HCT116 (cell line): ENCODE measurements at regions not wholly inside any gene's neighbourhood (a gene's known extent, or its start where the extent isn't known, plus 50 kb on each side); places are given as distances from the start of the nearest gene placed in this dataset.

Experiments used
- ATAC-seq: fragments of 200-7000 bp; cut with Tn5 transposase; 2 replicates; pipeline ENCODE4 v1.9.1; 2020; ENCODE audit warnings: mild to moderate bottlenecking, moderate library complexity
- BruUV-seq: library from RNA; stranded (reverse); fragments of 400-500 nt; replicated peaks from 2 replicates; lab custom pipeline; 2021; lab: Mats Ljungman, UMichigan
- CTCF ChIA-PET: fragments of 300-600 bp; sonication (Branson Sonifier 250); formaldehyde crosslinking; loops from one replicate; lab custom pipeline; 2021; ENCODE audit warnings: antibody characterized with exemption; lab: Charles Lee
- POLR2A ChIA-PET: fragments of 300-600, 350-600 bp; sonication (Branson Sonifier 250); formaldehyde crosslinking; loops from one replicate; lab custom pipeline; 2021; ENCODE audit warnings: antibody characterized with exemption; lab: Charles Lee
- RAD21 ChIA-PET, 2 experiments: fragments of 300-600 bp; sonication (Branson Sonifier 250); formaldehyde crosslinking; loops; one replicate each; lab custom pipeline; 2023; ENCODE audit warnings: low total read pairs in 2 of 2; ENCODE audit not compliant: uncharacterized antibody in 2 of 2, unreplicated experiment in 2 of 2, low non-redundant PET in 1 of 2; lab: Charles Lee
- DNase-seq: peaks from one replicate; pipeline ENCODE4 v3.0.0-alpha.2; 2010; ENCODE audit warnings: low read depth, low spot score
- H2AFZ ChIP-seq: fragments of 200-600 bp; shearing (Covaris generic), sonication (generic); 2 replicates; pipeline ENCODE4 v1.6.1; 2017; ENCODE audit warnings: low read depth, mixed run types, mixed read lengths, antibody characterized with exemption, low read length; ENCODE audit not compliant: poor library complexity, severe bottlenecking
- H3K27ac ChIP-seq: 2 replicates; pipeline ENCODE4 v1.5.1; 2012; ENCODE audit warnings: low read depth, low read length
- H3K27me3 ChIP-seq: fragments of 200-600 bp; sonication (generic); 2 replicates; pipeline ENCODE4 v1.6.1; 2016; ENCODE audit warnings: mixed run types, low read length, mixed read lengths; ENCODE audit not compliant: insufficient read depth
- H3K36me3 ChIP-seq, 2 experiments: fragments of 200-500 bp in 1 of 2; fragments of 200-600 bp in 1 of 2; sonication (Bioruptor generic) in 1 of 2; sonication (generic) in 1 of 2; 2 replicates each; pipeline versions ENCODE4 v1.5.1 to v1.6.1; 2014 to 2016; ENCODE audit warnings: low read length in 2 of 2, inconsistent platforms in 1 of 2, mixed read lengths in 1 of 2, mixed run types in 1 of 2; ENCODE audit not compliant: insufficient read depth in 2 of 2, control insufficient read depth in 1 of 2
- H3K4me1 ChIP-seq, 2 experiments: fragments of 200-600 bp in 1 of 2; sonication (generic) in 1 of 2; 2 replicates each; pipeline versions ENCODE4 v1.5.1 to v1.6.1; 2012 to 2017; ENCODE audit warnings: low read length in 2 of 2, inconsistent platforms in 1 of 2, mild to moderate bottlenecking in 1 of 2, mixed read lengths in 1 of 2, mixed run types in 1 of 2, moderate library complexity in 1 of 2; ENCODE audit not compliant: insufficient read depth in 2 of 2, control insufficient read depth in 1 of 2
- H3K4me2 ChIP-seq: fragments of 200-600 bp; sonication (generic); 2 replicates; pipeline ENCODE4 v1.6.1; 2017; ENCODE audit warnings: mixed run types, low read length, mixed read lengths
- H3K4me3 ChIP-seq, 2 experiments: fragments of 200-600 bp in 1 of 2; sonication (generic) in 1 of 2; replicated peaks in 1 of 2; 2 replicates each; pipeline ENCODE4 v1.5.1; 2011 to 2016; ENCODE audit warnings: low read length in 2 of 2, control low read depth in 1 of 2, low read depth in 1 of 2, mild to moderate bottlenecking in 1 of 2, mixed read lengths in 1 of 2, mixed run types in 1 of 2
- H3K79me2 ChIP-seq: fragments of 200-600 bp; sonication (generic); 2 replicates; pipeline ENCODE4 v1.6.1; 2017; ENCODE audit warnings: mild to moderate bottlenecking, mixed run types, low read length, moderate library complexity, mixed read lengths; ENCODE audit not compliant: insufficient read depth
- H3K9ac ChIP-seq: fragments of 200-600 bp; sonication (generic); 2 replicates; pipeline ENCODE4 v1.6.1; 2016; ENCODE audit warnings: low read length, mixed read lengths
- H3K9me2 ChIP-seq: fragments of 200-600 bp; sonication (generic), shearing (Covaris generic); 2 replicates; pipeline ENCODE4 v1.6.1; 2017; ENCODE audit warnings: mixed run types, mild to moderate bottlenecking, moderate library complexity; ENCODE audit not compliant: insufficient read depth
- H3K9me3 ChIP-seq, 2 experiments: fragments of 200-500 bp in 1 of 2; fragments of 200-600 bp in 1 of 2; sonication (Bioruptor generic) in 1 of 2; sonication (generic) in 1 of 2; 2 replicates each; pipeline ENCODE4 v1.6.1; 2014 to 2017; ENCODE audit warnings: low read length in 2 of 2, mixed read lengths in 2 of 2, inconsistent platforms in 1 of 2, low read depth in 1 of 2, mild to moderate bottlenecking in 1 of 2, mixed run types in 1 of 2, moderate library complexity in 1 of 2; ENCODE audit not compliant: control insufficient read depth in 1 of 2, insufficient read depth in 1 of 2
- H4K20me1 ChIP-seq: fragments of 200-600 bp; sonication (generic), shearing (Covaris generic); 2 replicates; pipeline ENCODE4 v1.6.1; 2017; ENCODE audit warnings: mixed run types, mild to moderate bottlenecking, moderate library complexity; ENCODE audit not compliant: insufficient read depth
- CEBPB ChIP-seq: IDR thresholded peaks from 2 replicates; pipeline ENCODE4 v1.6.1; 2012; ENCODE audit warnings: low read depth
- CTCF ChIP-seq, 3 experiments: fragments of 200-600 bp in 1 of 3; sonication (generic) in 1 of 3; IDR thresholded peaks in 2 of 3; conservative IDR thresholded peaks in 1 of 3; 2 replicates each; pipeline ENCODE4 v1.5.1; 2012 to 2017; ENCODE audit warnings: low read depth in 2 of 3, low read length in 2 of 3, antibody characterized with exemption in 1 of 3, borderline replicate concordance in 1 of 3, control low read depth in 1 of 3, mild to moderate bottlenecking in 1 of 3, mixed read lengths in 1 of 3, mixed run types in 1 of 3, moderate library complexity in 1 of 3; ENCODE audit not compliant: insufficient read depth in 1 of 3
- EZH2 ChIP-seq: fragments of 200-600 bp; sonication (generic); IDR thresholded peaks from 2 replicates; pipeline ENCODE4 v1.6.1; 2017; ENCODE audit warnings: antibody characterized with exemption, mixed run types
- FOSL1 ChIP-seq: IDR thresholded peaks from 2 replicates; pipeline ENCODE4 v1.6.1; 2012; ENCODE audit warnings: low read depth
- POLR2A ChIP-seq: IDR thresholded peaks from 2 replicates; pipeline ENCODE4 v1.7.0; 2011; ENCODE audit warnings: borderline replicate concordance; ENCODE audit not compliant: insufficient read depth, insufficient read length; ENCODE audit errors: extremely low read depth
- POLR2AphosphoS5 ChIP-seq: IDR thresholded peaks from 2 replicates; pipeline ENCODE4 v1.6.1; 2011; ENCODE audit warnings: mild to moderate bottlenecking, low read depth, low read length, moderate library complexity
- SP1 ChIP-seq: IDR thresholded peaks from 2 replicates; pipeline ENCODE4 v1.6.1; 2012; ENCODE audit warnings: low read depth
- ZFX ChIP-seq: fragments of 450-650 bp; IDR thresholded peaks from 2 replicates; pipeline ENCODE4 v1.6.1; 2017
- ZNF274 ChIP-seq: fragments of 200-500 bp; sonication (Bioruptor generic); IDR thresholded peaks from 2 replicates; pipeline ENCODE4 v1.6.1; 2014; ENCODE audit warnings: mild to moderate bottlenecking, low read depth, low read length, inconsistent platforms
- intact Hi-C: fragments of 100-400 bp; cut with micrococcal nuclease; formaldehyde crosslinking; loops from 2 replicates; pipeline ENCODE4 v1.10.0; 2022

GRCh38 chr16:77067900-77068299 is 123.1 kb upstream of the MON1B start (continued):
- TF ChIP-seq CTCF (IDR thresholded peaks at IDR 0.05 in 2 of 3, conservative IDR thresholded peaks at IDR 0.05 in 1 of 3; ENCODE audit: borderline replicate concordance in 1 of 3, insufficient read depth in 1 of 3, low read depth in 2 of 3, low read length in 2 of 3) = no peak
- TF ChIP-seq SP1 = no peak
- TF ChIP-seq ZFX = no peak
- TF ChIP-seq POLR2A = no peak
- TF ChIP-seq EZH2 = no peak

- ChIA-PET POLR2A (no interaction called here), CTCF (no interaction called here), RAD21 (no interaction called here)
- Histone ChIP-seq H3K27me3 (no peaks in the 10 kb centered on the region), H3K9me3 (no peaks in the 10 kb centered on the region), H4K20me1 (no peaks in the 10 kb centered on the region), H3K9me2 (no peaks in the 10 kb centered on the region), H3K4me3 (no peak overlapping the region), H3K79me2 (no peaks in the 10 kb centered on the region), H3K36me3 (no peaks in the 10 kb centered on the region), H3K9ac (no peak overlapping the region), H3K4me1 (no peaks in the 10 kb centered on the region), H3K27ac (no peak overlapping the region), H2AFZ (no peak overlapping the region), H3K4me2 (no peak overlapping the region)
- intact Hi-C loops = no loop called here
- TF ChIP-seq ZNF274 (no peak), SP1 (no peak)
- DNase-seq (no peak), ATAC-seq (no peak)
- BruUV-seq = no TSS peak
These were observed 122.6 kb upstream of the MON1B start for GRCh38 chr16:77068402-77068801.

- no peak overlapping the region for H2AFZ ChIP-seq
- H3K36me3 ChIP-seq = no peaks in the 10 kb centered on the region
- H3K79me2 ChIP-seq = no peaks in the 10 kb centered on the region
- intact Hi-C loops = no loop called here
- no peaks in the 10 kb centered on the region for H3K4me1 ChIP-seq
- ChIA-PET POLR2A (no interaction called here), CTCF (no interaction called here), RAD21 (no interaction called here)
- no peak overlapping the region for H3K27ac ChIP-seq
- H4K20me1 ChIP-seq = no peaks in the 10 kb centered on the region
- TF ChIP-seq SP1 (no peak), FOSL1 (no peak), CEBPB (no peak), POLR2AphosphoS5 (no peak)
- DNase-seq = no peak
- H3K9me3 ChIP-seq = no peaks in the 10 kb centered on the region
- no peak overlapping the region for H3K9ac ChIP-seq
- BruUV-seq = no TSS peak
- H3K4me3 ChIP-seq = no peak overlapping the region
- no peak for ATAC-seq
- H3K27me3 ChIP-seq = no peaks in the 10 kb centered on the region
- no peak overlapping the region for H3K4me2 ChIP-seq
- H3K9me2 ChIP-seq = no peaks in the 10 kb centered on the region
These were observed 121.1 kb upstream of the MON1B start for GRCh38 chr16:77069929-77070328.
